ENCODE measurements at regions not wholly inside any gene's neighbourhood (a gene's known extent, or its start where the extent isn't known, plus 50 kb on each side); places are given as distances from the start of the nearest gene placed in this dataset.

- no peak for TF ChIP-seq CTCF (IDR thresholded peaks at IDR 0.05)
These were observed 355.4 kb upstream of the GULP1 start for GRCh38 chr2:187936228-187936627.

- no peak for TF ChIP-seq CTCF (IDR thresholded peaks at IDR 0.05)
These were observed 352.5 kb upstream of the GULP1 start for GRCh38 chr2:187939180-187939579.

- no peak for TF ChIP-seq CTCF (IDR thresholded peaks at IDR 0.05)
These were observed 348.8 kb upstream of the GULP1 start for GRCh38 chr2:187942876-187943275.

GRCh38 chr2:187943772-187944369, 347.8 kb upstream of the GULP1 start:
- TF ChIP-seq CTCF (IDR thresholded peaks at IDR 0.05) = no peak

- no peak for TF ChIP-seq CTCF (IDR thresholded peaks at IDR 0.05)
These were observed 341.8 kb upstream of the GULP1 start for GRCh38 chr2:187949859-187950258.

- no peak for TF ChIP-seq CTCF (IDR thresholded peaks at IDR 0.05)
These were observed 340.0 kb upstream of the GULP1 start for GRCh38 chr2:187951470-187952218.

- no peak for TF ChIP-seq CTCF (IDR thresholded peaks at IDR 0.05)
These were observed 334.7 kb upstream of the GULP1 start for GRCh38 chr2:187956906-187957534.
